MV-4-11 (cell line): ENCODE measurements at regions not wholly inside any gene's neighbourhood (a gene's known extent, or its start where the extent isn't known, plus 50 kb on each side); places are given as distances from the start of the nearest gene placed in this dataset.
"Not testable (repeated sequence)": the region's sequence is repeated elsewhere in the genome, so short reads cannot be mapped to it uniquely, and the experiment has no call there.

Experiments
- DNase-seq: peaks from one replicate; lab custom pipeline; 2025; lab: John Stamatoyannopoulos, UW

- DNase-seq, result no peak
Measured at GRCh38 chr4:52373650-52374049, 285.5 kb downstream of the USP46 start.

GRCh38 chr4:52374877-52375276 is 284.2 kb downstream of the USP46 start:
- no peak for DNase-seq

GRCh38 chr4:52376132-52376704 is 282.9 kb downstream of the USP46 start:
- peak; percentile 30 for DNase-seq

- DNase-seq, result no peak
Measured at GRCh38 chr4:52377563-52377962, 281.5 kb downstream of the USP46 start.

- no peak for DNase-seq
Measured at GRCh38 chr4:52407545-52407944, 251.6 kb downstream of the USP46 start.

- DNase-seq, result no peak
Measured at GRCh38 chr4:52408032-52408431, 251.1 kb downstream of the USP46 start.

GRCh38 chr4:52408471-52408870 is 250.6 kb downstream of the USP46 start:
- no peak for DNase-seq

GRCh38 chr4:52409766-52410165 is 249.3 kb downstream of the USP46 start:
- DNase-seq, result not testable (repeated sequence)

GRCh38 chr4:52410971-52411370 is 248.1 kb downstream of the USP46 start:
- DNase-seq, result no peak

- DNase-seq, result no peak
Measured at GRCh38 chr4:52420330-52420729, 238.8 kb downstream of the USP46 start.

- DNase-seq, result no peak
Measured at GRCh38 chr4:52421811-52422213, 237.3 kb downstream of the USP46 start.

GRCh38 chr4:52423967-52424366 is 235.1 kb downstream of the USP46 start:
- peak; percentile 72 for DNase-seq

- DNase-seq, result no peak
Measured at GRCh38 chr4:52425751-52426326, 233.3 kb downstream of the USP46 start.

GRCh38 chr4:52431410-52431809 is 227.7 kb downstream of the USP46 start:
- DNase-seq, result no peak

GRCh38 chr4:52431869-52432268 is 227.2 kb downstream of the USP46 start:
- DNase-seq, result no peak

GRCh38 chr4:52442524-52442923 is 216.6 kb downstream of the USP46 start:
- DNase-seq, result not testable (repeated sequence)

GRCh38 chr4:52472444-52472843 is 186.7 kb downstream of the USP46 start:
- no peak for DNase-seq

GRCh38 chr4:52477191-52477780 is 181.8 kb downstream of the USP46 start:
- DNase-seq, result no peak

- no peak for DNase-seq
Measured at GRCh38 chr4:52483186-52483890, 175.8 kb downstream of the USP46 start.

- no peak for DNase-seq
Measured at GRCh38 chr4:52507774-52508173, 151.3 kb downstream of the USP46 start.

GRCh38 chr4:52510939-52511565 is 148.0 kb downstream of the USP46 start:
- no peak for DNase-seq

GRCh38 chr4:52511825-52512224 is 147.3 kb downstream of the USP46 start:
- DNase-seq, result no peak

- DNase-seq, result no peak
Measured at GRCh38 chr4:52512291-52512690, 146.8 kb downstream of the USP46 start.
